ENCODE measurements at regions not wholly inside any gene's neighbourhood (a gene's known extent, or its start where the extent isn't known, plus 50 kb on each side); places are given as distances from the start of the nearest gene placed in this dataset.
"Not testable (repeated sequence)": the region's sequence is repeated elsewhere in the genome, so short reads cannot be mapped to it uniquely, and the experiment has no call there.

GRCh38 chr1:30133414-30134055 is 589.9 kb downstream of the MATN1 start:
- DNase-seq: no peak

GRCh38 chr1:30132602-30133286 is 590.6 kb downstream of the MATN1 start:
- no peak for DNase-seq

GRCh38 chr1:30130566-30130965 is 592.8 kb downstream of the MATN1 start:
- not testable (repeated sequence) for DNase-seq

GRCh38 chr1:30130099-30130498 is 593.3 kb downstream of the MATN1 start:
- DNase-seq: no peak

- DNase-seq: no peak
Observed at GRCh38 chr1:30129421-30130055, 593.8 kb downstream of the MATN1 start.

GRCh38 chr1:30129001-30129408 is 594.4 kb downstream of the MATN1 start:
- no peak for DNase-seq

GRCh38 chr1:30126848-30127247 is 596.5 kb downstream of the MATN1 start:
- DNase-seq: no peak

- no peak for DNase-seq
Observed at GRCh38 chr1:30125821-30126170, 597.6 kb downstream of the MATN1 start.

GRCh38 chr1:30125021-30125820 is 598.2 kb downstream of the MATN1 start:
- no peak for DNase-seq

GRCh38 chr1:30123896-30124295 is 599.5 kb downstream of the MATN1 start:
- no peak for DNase-seq

- DNase-seq: no peak
Observed at GRCh38 chr1:30123036-30123435, 600.3 kb downstream of the MATN1 start.

GRCh38 chr1:30120245-30121000 is 603.0 kb downstream of the MATN1 start:
- DNase-seq: no peak

GRCh38 chr1:30117685-30118084 is 605.7 kb downstream of the MATN1 start:
- no peak for DNase-seq

- DNase-seq: peak; percentile 65
Observed at GRCh38 chr1:30111431-30111830, 612.0 kb downstream of the MATN1 start.

- DNase-seq: no peak
Observed at GRCh38 chr1:30110846-30111245, 612.5 kb downstream of the MATN1 start.

GRCh38 chr1:30109853-30110252 is 613.5 kb downstream of the MATN1 start:
- DNase-seq: no peak

GRCh38 chr1:30108186-30108585 is 615.2 kb downstream of the MATN1 start:
- no peak for DNase-seq

- no peak for DNase-seq
Observed at GRCh38 chr1:30106125-30106524, 617.3 kb downstream of the MATN1 start.

GRCh38 chr1:30104551-30104950 is 618.8 kb downstream of the MATN1 start:
- no peak for DNase-seq

GRCh38 chr1:30103708-30104411 is 619.5 kb downstream of the MATN1 start:
- DNase-seq: no peak

- DNase-seq: no peak
Observed at GRCh38 chr1:30102605-30103004, 620.8 kb downstream of the MATN1 start.
